ENCODE measurements at regions not wholly inside any gene's neighbourhood (a gene's known extent, or its start where the extent isn't known, plus 50 kb on each side); places are given as distances from the start of the nearest gene placed in this dataset.

GRCh38 chr1:190739926-190740325 is 262.3 kb upstream of the BRINP3 start:
- TF ChIP-seq POLR2AphosphoS5 (IDR thresholded peaks at IDR 0.05; ENCODE audit: borderline replicate concordance, low read depth, low read length) (no peak), EZH2 (IDR thresholded peaks at IDR 0.05) (no peak), FOXP2 (optimal IDR thresholded peaks at IDR 0.05; ENCODE audit: control extremely low read depth, extremely low read length, insufficient read depth) (no peak)
